GM12865 (cell line): ENCODE measurements at regions not wholly inside any gene's neighbourhood (a gene's known extent, or its start where the extent isn't known, plus 50 kb on each side); places are given as distances from the start of the nearest gene placed in this dataset.

ENCODE experiments used
- DNase-seq: peaks from one replicate; pipeline ENCODE4 v3.0.0; 2010; ENCODE audit warnings: low read depth
- H3K4me3 ChIP-seq: 2 replicates; pipeline ENCODE4 v1.5.1; 2011; ENCODE audit warnings: mild to moderate bottlenecking, low read depth, low read length, control low read depth
- CTCF ChIP-seq: IDR thresholded peaks from 2 replicates; pipeline ENCODE4 v1.5.1; 2011; ENCODE audit warnings: low read length, control low read depth, low read depth, inconsistent platforms; ENCODE audit not compliant: insufficient read depth; ENCODE audit errors: missing control alignments

- H3K4me3 ChIP-seq = no peak overlapping the region
- DNase-seq = no peak
- no peak for TF ChIP-seq CTCF
These were observed 262.8 kb upstream of the UBE2E3 start for GRCh38 chr2:180717588-180717987.

GRCh38 chr2:180716186-180717180 lies 263.9 kb upstream of the UBE2E3 start:
- DNase-seq = no peak
- TF ChIP-seq CTCF = no peak
- H3K4me3 ChIP-seq = no peak overlapping the region

GRCh38 chr2:180715044-180715443 lies 265.4 kb upstream of the UBE2E3 start:
- no peak for TF ChIP-seq CTCF
- no peak for DNase-seq

GRCh38 chr2:180709392-180710145 lies 270.8 kb upstream of the UBE2E3 start:
- no peak overlapping the region for H3K4me3 ChIP-seq
- no peak for TF ChIP-seq CTCF
- no peak for DNase-seq

More at GRCh38 chr2:180715044-180715443, 265.4 kb upstream of the UBE2E3 start:
- H3K4me3 ChIP-seq = no peak overlapping the region

- TF ChIP-seq CTCF = no peak
- DNase-seq = no peak
- H3K4me3 ChIP-seq = no peak overlapping the region
These were observed 272.6 kb upstream of the UBE2E3 start for GRCh38 chr2:180707884-180708205.

GRCh38 chr2:180707175-180707883 lies 273.1 kb upstream of the UBE2E3 start:
- DNase-seq = no peak
- H3K4me3 ChIP-seq = no peak overlapping the region
- no peak for TF ChIP-seq CTCF
